Hematopoietic multipotent progenitor cell (in vitro differentiated cells): ENCODE measurements at regions not wholly inside any gene's neighbourhood (a gene's known extent, or its start where the extent isn't known, plus 50 kb on each side); places are given as distances from the start of the nearest gene placed in this dataset.
"Not testable (repeated sequence)": the region's sequence is repeated elsewhere in the genome, so short reads cannot be mapped to it uniquely, and the experiment has no call there.

Experiments used
- DNase-seq, 3 donors: peaks; one replicate each; pipeline ENCODE4 v3.0.0-alpha.2; 2011 to 2015; ENCODE audit warnings: low read depth in 2 of 3, low spot score in 2 of 3

GRCh38 chr5:135279328-135279727 is 119.7 kb downstream of the MACROH2A1 start:
- no peak for DNase-seq

- DNase-seq, result no peak
Measured at GRCh38 chr5:135276151-135276550, 122.9 kb downstream of the MACROH2A1 start.

- DNase-seq, result no peak
Measured at GRCh38 chr5:135273212-135273611, 125.8 kb downstream of the MACROH2A1 start.

DNA sequence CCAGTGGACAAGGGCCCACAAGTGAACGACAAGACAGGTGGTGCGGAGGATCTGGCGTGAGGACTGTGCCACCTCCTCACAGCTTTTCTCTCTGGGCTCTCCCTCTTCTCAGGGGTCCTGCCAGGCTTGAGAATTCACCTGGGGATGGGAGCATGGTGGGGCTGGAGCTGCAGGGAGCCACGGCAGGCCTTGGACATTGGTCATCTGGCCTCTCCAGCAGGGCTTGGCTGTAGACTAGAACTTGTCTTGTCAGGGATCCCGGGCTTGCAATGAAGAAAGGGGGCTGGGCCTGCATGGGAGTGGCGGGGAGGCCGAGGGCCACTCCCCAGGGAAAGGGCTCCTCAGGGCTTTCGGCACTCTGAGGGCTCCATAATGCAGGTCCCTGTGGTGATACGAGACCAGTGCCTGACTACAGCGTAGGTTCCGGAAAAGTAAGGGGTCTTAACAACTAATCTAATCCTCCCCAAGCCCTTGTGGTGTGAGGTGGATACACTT is 126.7 kb downstream of the MACROH2A1 start:
- no peak for DNase-seq

DNA sequence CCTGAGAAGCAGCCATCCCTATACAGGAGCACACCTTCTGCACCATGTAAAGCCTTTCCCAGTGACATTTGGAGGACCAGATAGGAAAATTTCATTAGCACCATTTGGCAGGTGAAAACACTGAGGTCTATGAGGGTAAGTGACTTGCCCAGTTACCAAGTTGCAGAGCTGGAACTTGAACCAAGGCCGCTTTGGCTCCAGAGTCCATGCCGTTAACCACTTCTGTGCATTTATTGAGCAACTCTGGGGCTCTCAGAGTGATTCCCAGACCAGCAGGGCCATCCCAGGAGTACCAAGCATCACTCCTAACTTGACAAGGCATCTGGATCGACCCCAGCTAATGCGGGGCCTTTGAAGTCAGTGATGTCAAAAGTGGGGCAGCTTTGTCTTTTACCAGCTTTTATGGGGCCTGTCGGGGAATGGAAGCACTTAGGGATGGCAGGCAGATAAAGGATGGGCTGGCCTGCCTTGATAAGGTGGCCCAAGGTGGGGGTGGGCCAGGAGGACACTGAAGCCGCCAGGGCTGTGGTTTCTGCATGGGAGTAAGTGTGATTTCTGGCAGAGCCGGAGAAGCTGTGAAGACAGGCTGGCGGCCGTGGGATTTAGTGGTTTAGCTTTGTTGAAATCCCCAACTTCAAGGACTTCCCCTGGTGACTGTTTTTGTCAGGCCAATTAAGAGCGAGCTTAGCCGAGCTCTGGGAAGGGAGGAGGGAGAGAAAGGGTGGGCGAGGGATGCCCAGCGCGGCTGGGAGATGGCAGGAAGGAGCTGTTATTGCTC is 127.3 kb downstream of the MACROH2A1 start:
- DNase-seq, result peak in 2 of 3 donors; percentile 57 to 62

DNA sequence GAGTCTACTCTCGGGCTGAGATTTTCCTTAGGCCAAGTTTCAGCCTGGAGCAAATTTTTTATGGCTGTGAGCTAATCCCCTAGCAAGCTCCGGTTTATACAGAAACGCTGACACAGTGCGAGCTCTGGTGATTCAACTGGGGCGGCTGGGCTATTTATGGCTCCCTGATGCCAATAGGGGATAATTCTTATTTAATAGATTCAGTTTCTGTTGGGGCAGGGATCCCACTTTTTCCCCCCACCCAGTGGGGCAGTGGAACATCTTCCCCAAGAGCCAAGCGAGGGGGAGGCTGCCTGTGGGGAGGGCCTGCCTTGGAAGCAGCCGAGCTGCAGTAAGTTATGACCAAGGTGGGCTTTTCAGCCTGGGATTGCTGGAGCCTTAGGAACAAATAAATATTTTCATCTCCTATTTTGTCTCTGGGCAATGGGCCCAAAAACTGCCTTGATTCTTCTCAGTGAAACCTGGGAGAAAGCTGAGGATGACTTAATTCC is 129.1 kb downstream of the MACROH2A1 start:
- DNase-seq, result no peak

- no peak for DNase-seq
Measured at GRCh38 chr5:135269199-135269598, 129.8 kb downstream of the MACROH2A1 start.

DNA sequence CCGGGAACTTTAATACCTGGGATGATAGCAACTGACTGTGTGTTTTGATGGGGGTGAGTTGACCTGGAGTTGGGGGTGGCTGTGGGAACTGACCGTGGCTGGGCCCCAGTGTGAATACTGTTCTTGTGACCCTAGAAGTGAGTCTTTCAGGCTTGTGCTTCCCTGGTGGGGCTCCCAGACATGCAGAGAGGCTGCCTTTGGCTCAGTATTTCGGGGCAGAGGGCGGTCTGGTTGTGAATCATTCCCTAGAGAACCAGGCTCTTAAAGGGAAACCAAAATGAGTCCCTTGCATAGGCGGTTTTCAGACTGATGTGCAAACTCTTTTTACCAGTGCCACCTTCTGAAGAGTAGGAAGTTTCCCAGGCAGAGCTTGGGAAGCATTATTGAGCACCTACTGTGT is 132.1 kb downstream of the MACROH2A1 start:
- DNase-seq, result no peak

DNA sequence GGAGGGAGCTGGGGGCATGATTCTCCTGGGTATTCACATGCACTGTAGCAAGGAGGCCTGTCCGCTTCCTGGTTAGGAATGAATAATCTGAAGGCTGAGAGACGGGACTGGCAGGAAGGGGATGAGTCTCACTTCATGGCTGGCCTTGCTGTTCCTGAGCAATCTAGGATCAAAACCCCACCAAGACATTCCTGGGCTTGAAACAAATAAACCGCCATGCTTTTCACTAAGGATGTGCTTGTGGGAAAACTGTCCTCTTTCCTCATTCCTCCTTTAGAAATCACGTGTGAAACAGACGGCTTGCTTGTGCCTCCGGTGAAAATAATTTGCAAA is 132.8 kb downstream of the MACROH2A1 start:
- DNase-seq, result no peak

GRCh38 chr5:135265497-135266302 is 133.3 kb downstream of the MACROH2A1 start:
- no peak for DNase-seq

- no peak for DNase-seq
Measured at GRCh38 chr5:135264451-135265440, 134.3 kb downstream of the MACROH2A1 start.

DNA sequence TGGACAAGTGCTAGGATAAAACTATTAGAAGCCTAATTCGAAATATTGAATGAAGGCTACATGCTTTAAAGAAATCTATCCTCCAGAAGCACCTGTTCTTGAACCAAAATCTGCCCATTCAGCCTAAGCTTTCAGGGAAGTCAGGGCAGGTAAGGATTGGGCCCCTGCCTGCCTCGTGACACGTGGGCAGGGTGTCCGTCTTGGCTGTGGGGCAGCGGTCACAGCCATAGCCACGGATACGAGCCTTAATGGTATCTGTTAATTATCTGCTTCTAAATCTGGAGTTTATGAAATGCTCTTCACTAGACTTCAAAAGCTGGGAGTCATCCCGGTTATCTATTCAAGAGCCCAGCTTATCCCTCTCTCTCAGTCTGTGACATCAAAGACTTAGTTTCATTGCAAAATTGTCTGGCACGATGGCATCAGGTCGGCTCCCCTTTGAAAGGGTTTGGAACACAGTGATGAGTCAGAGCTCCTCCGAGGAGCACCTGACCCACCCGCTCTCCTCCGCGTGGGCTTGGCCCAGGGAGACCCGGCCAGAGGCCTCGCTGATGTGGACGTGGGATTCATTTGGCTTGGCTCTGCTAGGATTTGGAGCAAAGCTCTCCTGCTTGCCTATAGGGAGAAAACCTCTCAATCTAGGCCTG is 135.9 kb downstream of the MACROH2A1 start:
- DNase-seq, result no peak

DNA sequence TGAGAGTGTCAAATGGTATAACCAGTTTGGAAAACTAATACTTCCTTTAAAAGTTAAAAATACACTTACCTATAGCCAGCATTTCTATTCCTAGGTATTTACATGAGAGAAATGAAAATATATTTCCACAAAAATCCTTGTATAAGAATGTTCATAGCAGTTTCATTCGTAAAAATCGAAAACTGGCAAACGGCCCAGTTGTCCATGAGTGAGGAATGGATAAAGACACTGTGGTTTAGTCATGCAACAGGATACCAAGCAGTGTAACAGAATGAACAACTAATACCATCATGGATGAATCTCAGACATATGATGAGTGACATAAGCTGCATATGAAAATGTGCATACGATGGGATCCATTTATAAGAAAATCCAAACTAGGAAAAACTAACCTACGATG is 136.7 kb downstream of the MACROH2A1 start:
- no peak for DNase-seq

DNA sequence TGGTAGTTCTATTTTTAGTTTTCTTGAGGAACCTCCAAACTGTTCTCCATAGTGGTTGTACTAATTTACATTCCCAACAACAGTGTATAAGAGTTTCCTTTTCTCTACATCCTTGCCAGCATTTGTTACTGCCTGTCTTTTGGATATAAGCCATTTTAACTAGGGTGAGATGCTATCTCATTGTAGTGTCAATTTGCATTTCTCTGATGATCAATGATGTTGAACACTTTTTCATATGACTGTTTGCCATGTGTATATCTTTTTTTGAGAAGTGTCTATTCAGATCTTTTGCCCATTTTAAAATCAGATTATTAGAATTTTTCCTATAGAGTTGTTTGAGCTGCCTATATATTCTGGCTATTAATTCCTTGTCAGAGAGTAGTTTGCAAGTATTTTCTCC is 138.9 kb downstream of the MACROH2A1 start:
- DNase-seq, result not testable (repeated sequence)

DNA sequence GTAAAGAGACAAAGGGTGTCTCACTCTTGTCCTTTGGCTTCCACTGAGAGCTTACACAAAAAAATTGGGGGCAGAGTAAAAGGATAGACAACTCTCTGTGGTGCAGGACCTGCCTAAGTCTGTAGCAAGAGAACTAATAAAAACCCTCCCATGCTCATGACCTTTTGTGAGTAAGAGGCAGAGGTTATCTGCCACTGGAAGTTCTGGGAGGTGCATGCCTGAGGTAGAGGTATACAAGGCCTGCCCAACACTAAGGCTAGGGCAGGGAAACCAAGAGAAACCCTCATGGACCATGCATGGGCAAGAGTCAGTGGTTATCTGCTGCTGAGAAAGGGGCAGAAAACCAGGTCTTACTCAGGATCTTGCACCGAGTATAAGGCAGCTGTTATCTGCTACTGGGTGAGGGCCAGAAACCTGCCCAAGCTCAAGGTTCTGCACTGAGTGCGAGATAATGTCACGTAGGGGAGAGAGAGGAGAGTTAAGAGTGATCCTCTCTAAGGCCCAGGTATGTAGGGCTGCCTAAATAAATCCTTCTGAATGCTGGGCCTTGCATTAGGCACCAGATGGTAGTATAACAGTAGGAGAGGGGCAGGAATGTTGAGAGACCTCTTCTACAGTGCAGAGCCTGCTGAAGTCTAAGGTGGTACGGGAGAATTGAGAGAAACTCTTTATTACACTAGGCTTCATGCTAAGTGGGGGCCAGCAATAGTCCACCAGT is 143.4 kb downstream of the MACROH2A1 start:
- no peak for DNase-seq

GRCh38 chr5:135254183-135254582 is 144.8 kb downstream of the MACROH2A1 start:
- DNase-seq, result no peak

DNA sequence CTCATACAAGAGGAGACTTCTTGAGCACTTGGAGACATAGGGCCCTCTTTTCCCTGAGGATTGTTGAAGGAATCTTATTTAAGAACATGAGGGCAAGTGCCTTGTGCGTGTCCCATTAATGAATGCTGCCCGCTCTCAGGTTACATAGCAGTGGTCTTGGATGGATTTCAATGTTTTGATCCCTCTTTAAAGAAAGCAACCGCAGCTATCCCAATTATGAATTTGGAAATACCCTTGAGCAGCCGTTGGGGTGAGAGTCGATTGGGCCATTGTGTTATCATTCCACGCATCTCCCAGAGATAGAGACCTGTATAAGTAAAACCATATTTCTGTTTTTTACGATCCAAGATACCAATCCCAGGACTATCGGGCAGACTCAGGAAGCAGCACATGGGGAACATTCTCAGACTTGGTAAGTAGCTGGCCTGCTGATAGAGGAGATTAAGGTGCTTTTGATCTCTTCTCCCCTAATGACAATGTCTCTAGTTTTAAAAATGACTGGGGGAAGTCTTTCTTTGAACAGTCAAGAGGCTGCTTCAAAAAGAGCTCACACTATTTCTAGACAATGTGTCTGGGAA is 145.3 kb downstream of the MACROH2A1 start:
- DNase-seq, result no peak

DNA sequence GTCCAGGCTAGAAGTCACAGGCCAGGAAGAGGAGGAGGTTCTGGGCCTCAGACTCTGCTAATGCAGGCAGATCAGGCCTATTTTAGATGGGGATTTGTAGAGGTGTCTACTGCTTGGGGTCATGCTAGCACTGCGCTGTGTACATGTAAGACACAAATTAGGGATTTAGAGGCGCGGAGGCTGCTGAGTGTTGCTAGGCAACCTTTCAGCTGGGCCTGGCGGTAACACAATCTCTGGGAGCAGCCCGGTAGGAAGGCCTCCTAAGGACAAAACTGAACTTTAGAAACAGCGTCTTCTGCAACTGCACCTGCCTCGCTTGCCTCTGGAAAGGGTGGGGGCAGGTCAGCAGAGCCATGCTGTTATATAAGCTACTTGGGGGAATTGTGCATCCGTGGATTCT is 147.9 kb downstream of the MACROH2A1 start:
- no peak for DNase-seq

DNA sequence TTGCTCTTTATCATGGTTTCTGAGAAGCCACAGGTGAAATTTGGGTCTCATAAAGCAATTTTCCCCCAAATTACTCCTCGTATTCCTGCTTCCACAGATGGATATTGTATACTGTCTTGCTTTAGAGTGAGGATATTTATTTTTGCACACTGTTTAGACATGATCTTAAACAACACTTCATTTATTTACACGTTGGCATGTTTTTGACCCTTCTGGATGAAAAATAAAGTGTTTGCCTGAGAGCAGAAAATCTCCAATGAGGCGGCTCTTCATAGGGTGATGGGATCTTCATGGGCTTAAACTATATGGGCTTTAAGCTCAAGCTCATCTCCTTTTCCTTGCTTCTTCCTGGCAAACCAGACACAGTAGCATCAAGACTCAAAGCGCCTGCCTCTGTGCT is 148.4 kb downstream of the MACROH2A1 start:
- no peak for DNase-seq
